ENCODE measurements at regions not wholly inside any gene's neighbourhood (a gene's known extent, or its start where the extent isn't known, plus 50 kb on each side); places are given as distances from the start of the nearest gene placed in this dataset.

GRCh38 chr11:13884158-13884799, 78.2 kb upstream of the SPON1 start:
- CTCF ChIA-PET, result no interaction called here
- Histone ChIP-seq H3K36me3 (ENCODE audit: insufficient read depth, low read length) (no peaks in the 10 kb centered on the region), H3K27ac (ENCODE audit: low read depth, low read length) (no peak overlapping the region), H3K4me3 (ENCODE audit: low read length) (no peak overlapping the region), H3K4me1 (ENCODE audit: insufficient read depth, low read length) (no peaks in the 10 kb centered on the region), H3K9me3 (ENCODE audit: low read length) (no peaks in the 10 kb centered on the region), H3K27me3 (ENCODE audit: insufficient read depth, low read length, poor library complexity, severe bottlenecking) (no peaks in the 10 kb centered on the region)
- Mint-ChIP-seq H3K4me3 (no peak overlapping the region), H3K4me1 (peaks cover 0 to 5% (median 0%) of the 10 kb centered on the region in 3 donors), H3K27ac (no peak overlapping the region), H3K27me3 (peaks cover 0 to 1% of the 10 kb centered on the region in 2 donors), H3K36me3 (no peaks in the 10 kb centered on the region), H3K9me3 (peaks cover 0 to 3% (median 2%) of the 10 kb centered on the region in 5 donors)
- DNase-seq, result no peak
- POLR2A ChIA-PET, result no interaction called here

- Histone ChIP-seq H3K4me3 (ENCODE audit: low read length) (no peak overlapping the region), H3K4me1 (ENCODE audit: insufficient read depth, low read length) (no peaks in the 10 kb centered on the region), H3K27ac (ENCODE audit: low read depth, low read length) (no peak overlapping the region), H3K27me3 (ENCODE audit: insufficient read depth, low read length, poor library complexity, severe bottlenecking) (no peaks in the 10 kb centered on the region), H3K9me3 (ENCODE audit: low read length) (no peaks in the 10 kb centered on the region), H3K36me3 (ENCODE audit: insufficient read depth, low read length) (no peaks in the 10 kb centered on the region)
- POLR2A ChIA-PET, result no interaction called here
- CTCF ChIA-PET, result no interaction called here
- H3K9me3 Mint-ChIP-seq, result peaks cover 0 to 3% (median 2%) of the 10 kb centered on the region in 5 donors
- H3K27me3 Mint-ChIP-seq, result peaks cover 0 to 3% of the 10 kb centered on the region in 2 donors
- no peaks in the 10 kb centered on the region for H3K36me3 Mint-ChIP-seq
- H3K4me3 Mint-ChIP-seq, result no peak overlapping the region
- no peak overlapping the region for H3K27ac Mint-ChIP-seq
- H3K4me1 Mint-ChIP-seq, result peaks cover 0 to 5% (median 0%) of the 10 kb centered on the region in 3 donors
- DNase-seq, result no peak
Observed at GRCh38 chr11:13885083-13885482, 77.4 kb upstream of the SPON1 start.

DNA sequence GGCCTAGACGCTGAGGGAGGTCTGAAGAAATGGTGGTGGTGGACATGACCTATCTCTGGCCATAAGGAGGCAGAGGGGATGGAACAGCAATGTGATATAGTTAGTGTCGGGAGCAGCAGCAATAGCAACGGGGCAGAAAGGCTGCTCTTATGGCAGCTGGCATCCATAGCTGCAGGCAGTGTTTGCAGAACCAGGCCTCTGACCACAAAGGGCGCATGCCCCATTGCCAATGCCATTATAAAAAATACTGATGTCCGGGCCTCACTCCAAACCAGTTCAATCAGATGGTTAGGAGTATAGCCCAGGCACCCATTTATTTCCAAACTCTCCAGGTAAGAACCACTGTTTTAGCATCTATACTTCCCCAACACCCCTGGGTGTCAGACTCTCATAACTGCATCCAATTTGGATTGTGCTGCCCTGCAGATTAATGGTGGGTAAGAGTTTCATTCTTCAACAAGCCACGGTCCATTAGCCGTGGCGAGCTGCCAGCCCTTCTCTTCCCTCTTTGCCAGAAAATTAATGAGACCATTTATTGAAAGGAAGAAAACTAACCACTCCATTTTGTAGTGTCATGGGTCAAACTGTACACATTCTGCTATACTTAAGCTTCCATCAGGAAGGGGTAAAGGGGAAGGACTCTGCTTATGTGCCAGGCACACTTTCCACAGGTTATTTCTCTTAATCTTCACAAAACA, 72.8 kb upstream of the SPON1 start:
- Histone ChIP-seq H3K27me3 (ENCODE audit: insufficient read depth, low read length, poor library complexity, severe bottlenecking) (no peaks in the 10 kb centered on the region), H3K36me3 (ENCODE audit: insufficient read depth, low read length) (no peaks in the 10 kb centered on the region), H3K4me1 (ENCODE audit: insufficient read depth, low read length) (no peaks in the 10 kb centered on the region), H3K9me3 (ENCODE audit: low read length) (no peaks in the 10 kb centered on the region), H3K4me3 (ENCODE audit: low read length) (no peak overlapping the region), H3K27ac (ENCODE audit: low read depth, low read length) (no peak overlapping the region)
- Mint-ChIP-seq H3K4me3 (no peak overlapping the region), H3K27ac (no peak overlapping the region), H3K4me1 (peaks cover 0 to 8% (median 5%) of the 10 kb centered on the region in 3 donors), H3K27me3 (peaks cover 0 to 2% of the 10 kb centered on the region in 2 donors), H3K36me3 (no peaks in the 10 kb centered on the region), H3K9me3 (peaks cover 0 to 3% (median 2%) of the 10 kb centered on the region in 5 donors)
- ChIA-PET CTCF (no interaction called here), POLR2A (no interaction called here)
- no peak for DNase-seq

DNA sequence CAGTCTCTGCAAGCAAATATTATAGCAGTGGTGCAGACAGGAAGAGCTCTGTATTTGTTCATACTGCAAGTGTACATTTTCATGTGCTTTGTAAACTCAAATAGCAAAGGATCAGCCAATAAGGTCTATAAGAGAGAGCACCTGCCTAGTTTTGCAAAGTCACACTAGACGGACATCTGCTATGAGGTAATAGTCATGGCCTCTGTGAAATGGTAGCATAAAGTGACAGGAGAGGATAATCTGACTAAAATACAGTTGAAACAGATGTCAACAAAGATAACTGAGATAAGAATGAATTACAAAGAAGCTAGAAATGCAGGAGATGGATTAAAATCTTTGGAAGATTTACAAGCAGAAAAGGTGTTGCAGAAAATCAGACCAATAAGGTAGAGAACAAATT, 70.6 kb upstream of the SPON1 start:
- no peak overlapping the region for H3K4me3 Mint-ChIP-seq
- peaks cover 0 to 1% (median under 1%) of the 10 kb centered on the region in 5 donors for H3K9me3 Mint-ChIP-seq
- no peaks in the 10 kb centered on the region for H3K4me1 ChIP-seq (ENCODE audit: insufficient read depth, low read length)
- POLR2A ChIA-PET, result no interaction called here
- H3K27ac Mint-ChIP-seq, result no peak overlapping the region
- DNase-seq, result no peak
- H3K4me1 Mint-ChIP-seq, result peaks cover 0 to 8% (median 5%) of the 10 kb centered on the region in 3 donors
- no peak overlapping the region for H3K27ac ChIP-seq (ENCODE audit: low read depth, low read length)
- CTCF ChIA-PET, result no interaction called here
- H3K27me3 Mint-ChIP-seq, result peaks cover 2 to 3% of the 10 kb centered on the region in 2 donors
- no peaks in the 10 kb centered on the region for H3K36me3 ChIP-seq (ENCODE audit: insufficient read depth, low read length)
- no peaks in the 10 kb centered on the region for H3K9me3 ChIP-seq (ENCODE audit: low read length)
- H3K27me3 ChIP-seq (ENCODE audit: insufficient read depth, low read length, poor library complexity, severe bottlenecking), result no peaks in the 10 kb centered on the region
- no peak overlapping the region for H3K4me3 ChIP-seq (ENCODE audit: low read length)
- H3K36me3 Mint-ChIP-seq, result peaks cover 0 to 5% (median 0%) of the 10 kb centered on the region in 3 donors

- no peak for DNase-seq
- Mint-ChIP-seq H3K27ac (peak overlapping the region in 1 of 8 donors; percentile 48), H3K4me1 (peaks cover 0 to 5% (median 5%) of the 10 kb centered on the region in 3 donors), H3K27me3 (peaks cover 10 to 30% of the 10 kb centered on the region in 2 donors), H3K4me3 (no peak overlapping the region), H3K9me3 (peaks cover 0 to 2% (median 0%) of the 10 kb centered on the region in 5 donors), H3K36me3 (peaks cover 0 to 13% (median 0%) of the 10 kb centered on the region in 3 donors)
- ChIA-PET CTCF (interaction anchor here (1.7 kb wide), 1 partner anchor 10 kb away, joined by 3 read pairs; no protein-coding TSS in a partner anchor), POLR2A (no interaction called here)
- Histone ChIP-seq H3K36me3 (ENCODE audit: insufficient read depth, low read length) (no peaks in the 10 kb centered on the region), H3K27me3 (ENCODE audit: insufficient read depth, low read length, poor library complexity, severe bottlenecking) (no peaks in the 10 kb centered on the region), H3K4me1 (ENCODE audit: insufficient read depth, low read length) (no peaks in the 10 kb centered on the region), H3K27ac (ENCODE audit: low read depth, low read length) (no peak overlapping the region), H3K9me3 (ENCODE audit: low read length) (no peaks in the 10 kb centered on the region), H3K4me3 (ENCODE audit: low read length) (no peak overlapping the region)
Observed at GRCh38 chr11:13896175-13896980, 66.1 kb upstream of the SPON1 start.

DNA sequence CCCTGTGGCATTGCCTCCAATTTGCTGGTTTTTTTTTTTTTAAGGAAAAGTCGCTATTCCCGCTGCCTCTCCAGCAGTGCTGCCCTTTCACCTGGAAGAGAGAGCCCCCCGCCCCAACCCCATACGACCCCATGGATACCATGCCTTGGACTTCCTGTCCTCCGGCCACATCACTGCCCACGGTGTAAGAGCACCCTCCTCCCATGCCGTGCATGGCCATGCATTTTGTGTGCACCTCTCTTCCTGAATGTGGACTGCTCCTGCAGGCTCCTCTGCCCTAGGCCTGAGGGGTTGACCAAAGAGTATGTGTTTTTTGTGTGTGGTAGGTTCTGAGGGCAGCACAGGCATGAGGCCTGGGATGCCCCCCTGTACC, 65.6 kb upstream of the SPON1 start:
- H3K27ac ChIP-seq (ENCODE audit: low read depth, low read length), result no peak overlapping the region
- CTCF ChIA-PET, result interaction anchor here (1.7 kb wide), 1 partner anchor 10 kb away, joined by 3 read pairs; no protein-coding TSS in a partner anchor
- H3K4me3 ChIP-seq (ENCODE audit: low read length), result no peak overlapping the region
- H3K27me3 ChIP-seq (ENCODE audit: insufficient read depth, low read length, poor library complexity, severe bottlenecking), result no peaks in the 10 kb centered on the region
- H3K9me3 ChIP-seq (ENCODE audit: low read length), result no peaks in the 10 kb centered on the region
- POLR2A ChIA-PET, result no interaction called here
- H3K4me1 ChIP-seq (ENCODE audit: insufficient read depth, low read length), result no peaks in the 10 kb centered on the region
- no peak overlapping the region for H3K4me3 Mint-ChIP-seq
- H3K9me3 Mint-ChIP-seq, result peaks cover 0 to 2% (median 0%) of the 10 kb centered on the region in 5 donors
- peaks cover 0 to 3% (median under 1%) of the 10 kb centered on the region in 3 donors for H3K4me1 Mint-ChIP-seq
- peaks cover 10 to 30% of the 10 kb centered on the region in 2 donors for H3K27me3 Mint-ChIP-seq
- H3K27ac Mint-ChIP-seq, result no peak overlapping the region
- no peaks in the 10 kb centered on the region for H3K36me3 ChIP-seq (ENCODE audit: insufficient read depth, low read length)
- H3K36me3 Mint-ChIP-seq, result peaks cover 0 to 17% (median 0%) of the 10 kb centered on the region in 3 donors
- DNase-seq, result no peak

DNA sequence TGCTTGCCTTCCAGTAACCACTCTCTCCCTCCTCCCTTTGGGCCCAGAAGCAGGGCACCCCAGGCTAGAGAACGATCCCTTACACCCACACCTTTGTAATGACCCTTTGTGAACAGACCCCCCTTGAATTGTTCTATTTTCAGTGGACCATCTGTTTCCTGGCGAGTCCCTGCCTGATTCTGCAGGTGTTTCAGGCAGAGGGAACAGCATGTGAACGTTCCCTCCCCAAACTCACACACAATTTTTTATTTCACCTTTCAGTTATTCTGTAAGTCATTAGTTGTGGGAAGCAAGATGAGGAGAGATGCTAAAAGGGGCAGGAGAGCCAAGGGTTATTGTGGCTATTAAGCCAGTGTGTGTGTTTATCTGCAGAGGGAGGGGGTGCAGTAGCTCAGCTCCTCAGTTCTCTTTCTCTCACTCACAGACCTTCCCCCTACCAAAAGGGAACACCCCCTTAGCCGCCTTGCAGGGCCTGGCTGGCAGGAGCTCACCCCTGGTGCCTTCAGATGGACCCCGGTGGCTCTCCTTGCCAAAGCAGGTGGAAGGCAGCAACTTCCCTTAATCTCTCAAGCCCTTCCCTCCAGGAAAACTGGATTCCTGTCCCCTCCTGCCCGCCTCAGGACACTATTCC, 64.8 kb upstream of the SPON1 start:
- Mint-ChIP-seq H3K4me3 (no peak overlapping the region), H3K36me3 (peaks cover 0 to 17% (median 0%) of the 10 kb centered on the region in 3 donors), H3K27ac (peak overlapping the region in 1 of 8 donors; percentile 9), H3K4me1 (no peaks in the 10 kb centered on the region), H3K27me3 (peaks cover 10 to 30% of the 10 kb centered on the region in 2 donors), H3K9me3 (peaks cover 0 to 2% (median 0%) of the 10 kb centered on the region in 5 donors)
- Histone ChIP-seq H3K9me3 (ENCODE audit: low read length) (no peaks in the 10 kb centered on the region), H3K27ac (ENCODE audit: low read depth, low read length) (no peak overlapping the region), H3K4me3 (ENCODE audit: low read length) (no peak overlapping the region), H3K36me3 (ENCODE audit: insufficient read depth, low read length) (no peaks in the 10 kb centered on the region), H3K4me1 (ENCODE audit: insufficient read depth, low read length) (no peaks in the 10 kb centered on the region), H3K27me3 (ENCODE audit: insufficient read depth, low read length, poor library complexity, severe bottlenecking) (no peaks in the 10 kb centered on the region)
- ChIA-PET POLR2A (no interaction called here), CTCF (interaction anchor here (1.2 to 1.7 kb wide), 2 partner anchors 11 to 251 kb away, joined by 3 read pairs; no protein-coding TSS in a partner anchor)
- no peak for DNase-seq

Measured in CD8-positive, alpha-beta memory T cell (primary cell).